ENCODE measurements at regions not wholly inside any gene's neighbourhood (a gene's known extent, or its start where the extent isn't known, plus 50 kb on each side); places are given as distances from the start of the nearest gene placed in this dataset.

GRCh38 chr7:106812027-106812643 is 52.9 kb upstream of the PIK3CG start:
- in situ Hi-C loops (cut with HindIII; ENCODE audit: low pct_ligation_motif_present, low sequenced_read_pairs) = no loop called here
- no peak overlapping the region for H3K4me3 ChIP-seq (ENCODE audit: low read depth, low read length)
- H3K27me3 ChIP-seq (replicated peaks) = no peaks in the 10 kb centered on the region
- DNase-seq = no peak
- no peak for TF ChIP-seq CTCF (IDR thresholded peaks at IDR 0.05; ENCODE audit: low read depth, low read length, missing control alignments)
- no peaks in the 10 kb centered on the region for H3K36me3 ChIP-seq (replicated peaks)
- H3K27ac ChIP-seq = no peak overlapping the region

DNA sequence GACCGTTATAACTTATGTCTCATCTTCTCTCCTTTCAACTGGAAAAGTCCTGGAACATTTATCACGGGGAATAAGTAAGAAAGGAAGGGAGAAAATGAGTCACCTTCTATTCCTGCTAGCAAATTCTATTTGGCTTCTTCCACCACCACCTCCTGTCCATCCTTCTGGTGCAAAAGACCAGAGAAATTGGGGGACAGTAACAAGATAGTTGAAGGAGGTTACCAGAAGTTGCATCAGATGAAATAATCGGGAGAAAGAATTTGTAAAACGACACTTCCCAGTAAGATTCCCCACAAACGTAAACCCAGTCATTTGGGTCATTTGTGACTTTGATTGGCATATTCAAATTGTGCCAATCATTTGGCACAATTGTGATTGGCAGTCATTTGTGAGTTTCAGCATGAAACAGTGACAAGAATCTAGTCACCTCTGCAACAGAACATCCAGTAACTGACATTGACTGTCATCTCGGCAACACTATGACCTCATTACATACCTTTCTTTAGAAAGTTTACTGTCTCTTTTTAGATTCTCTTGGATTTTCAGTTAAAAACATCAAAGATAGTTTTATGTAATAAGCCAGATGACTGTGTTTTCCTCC is 51.3 kb upstream of the PIK3CG start:
- H3K4me3 ChIP-seq (ENCODE audit: low read depth, low read length) = no peak overlapping the region
- no peak for TF ChIP-seq CTCF (IDR thresholded peaks at IDR 0.05; ENCODE audit: low read depth, low read length, missing control alignments)
- no peaks in the 10 kb centered on the region for H3K36me3 ChIP-seq (replicated peaks)
- no peak for DNase-seq
- no peak overlapping the region for H3K27ac ChIP-seq
- H3K27me3 ChIP-seq (replicated peaks) = no peaks in the 10 kb centered on the region
- in situ Hi-C loops (cut with HindIII; ENCODE audit: low pct_ligation_motif_present, low sequenced_read_pairs) = no loop called here

GRCh38 chr7:106814887-106815286 is 50.2 kb upstream of the PIK3CG start:
- no peak overlapping the region for H3K4me3 ChIP-seq (ENCODE audit: low read depth, low read length)
- no peak for TF ChIP-seq CTCF (IDR thresholded peaks at IDR 0.05; ENCODE audit: low read depth, low read length, missing control alignments)
- in situ Hi-C loops (cut with HindIII; ENCODE audit: low pct_ligation_motif_present, low sequenced_read_pairs) = no loop called here

More at GRCh38 chr7:106814887-106815286, 50.2 kb upstream of the PIK3CG start:
- no peaks in the 10 kb centered on the region for H3K36me3 ChIP-seq (replicated peaks)
- H3K27ac ChIP-seq = no peak overlapping the region
- DNase-seq = no peak
- no peaks in the 10 kb centered on the region for H3K27me3 ChIP-seq (replicated peaks)
